Middle frontal gyrus (tissue), 1 donor: ENCODE measurements at regions not wholly inside any gene's neighbourhood (a gene's known extent, or its start where the extent isn't known, plus 50 kb on each side); places are given as distances from the start of the nearest gene placed in this dataset.

Experiments used
- DNase-seq: peaks from one replicate; pipeline ENCODE4 v3.0.0-alpha.2; 2015; ENCODE audit warnings: low spot score; ENCODE audit errors: extremely low spot score

- DNase-seq, result no peak
Measured at GRCh38 chr1:214202992-214203391, 78.0 kb upstream of the SMYD2 start.

GRCh38 chr1:214205053-214205452 is 75.9 kb upstream of the SMYD2 start:
- no peak for DNase-seq

GRCh38 chr1:214208460-214208859 is 72.5 kb upstream of the SMYD2 start:
- DNase-seq, result no peak

GRCh38 chr1:214209260-214209808 is 71.6 kb upstream of the SMYD2 start:
- no peak for DNase-seq

- DNase-seq, result no peak
Measured at GRCh38 chr1:214213136-214213535, 67.8 kb upstream of the SMYD2 start.

GRCh38 chr1:214214851-214215250 is 66.1 kb upstream of the SMYD2 start:
- no peak for DNase-seq

- DNase-seq, result no peak
Measured at GRCh38 chr1:214215583-214215982, 65.4 kb upstream of the SMYD2 start.

- no peak for DNase-seq
Measured at GRCh38 chr1:214216021-214216420, 64.9 kb upstream of the SMYD2 start.

- DNase-seq, result no peak
Measured at GRCh38 chr1:214216779-214217178, 64.2 kb upstream of the SMYD2 start.

GRCh38 chr1:214219902-214220301 is 61.1 kb upstream of the SMYD2 start:
- no peak for DNase-seq

GRCh38 chr1:214220891-214221290 is 60.1 kb upstream of the SMYD2 start:
- no peak for DNase-seq

- DNase-seq, result no peak
Measured at GRCh38 chr1:214224611-214225354, 56.2 kb upstream of the SMYD2 start.

GRCh38 chr1:214228976-214229375 is 52.0 kb upstream of the SMYD2 start:
- DNase-seq, result no peak

- DNase-seq, result no peak
Measured at GRCh38 chr1:214229736-214230135, 51.2 kb upstream of the SMYD2 start.
